ENCODE measurements at regions not wholly inside any gene's neighbourhood (a gene's known extent, or its start where the extent isn't known, plus 50 kb on each side); places are given as distances from the start of the nearest gene placed in this dataset.
"Not testable (repeated sequence)": the region's sequence is repeated elsewhere in the genome, so short reads cannot be mapped to it uniquely, and the experiment has no call there.

GRCh38 chr14:28820677-28821076, 54.1 kb downstream of the FOXG1 start:
- no peak for DNase-seq

- no peak for DNase-seq
Measured at GRCh38 chr14:28821993-28822392, 55.4 kb downstream of the FOXG1 start.

- no peak for DNase-seq
Measured at GRCh38 chr14:28823245-28823644, 56.7 kb downstream of the FOXG1 start.

- no peak for DNase-seq
Measured at GRCh38 chr14:28830115-28830534, 63.5 kb downstream of the FOXG1 start.

GRCh38 chr14:28831126-28831525, 64.5 kb downstream of the FOXG1 start:
- no peak for DNase-seq

GRCh38 chr14:28842569-28842968, 76.0 kb downstream of the FOXG1 start:
- not testable (repeated sequence) for DNase-seq

GRCh38 chr14:28867571-28867970, 101.0 kb downstream of the FOXG1 start:
- no peak for DNase-seq

GRCh38 chr14:28870033-28870564, 103.5 kb downstream of the FOXG1 start:
- no peak for DNase-seq

GRCh38 chr14:28875934-28876571, 109.5 kb downstream of the FOXG1 start:
- peak; percentile 86 for DNase-seq

GRCh38 chr14:28876572-28876945, 110.0 kb downstream of the FOXG1 start:
- DNase-seq: peak; percentile 60

- DNase-seq: no peak
Measured at GRCh38 chr14:28877923-28878322, 111.3 kb downstream of the FOXG1 start.

- no peak for DNase-seq
Measured at GRCh38 chr14:28879573-28879996, 113.0 kb downstream of the FOXG1 start.

- DNase-seq: no peak
Measured at GRCh38 chr14:28886940-28887339, 120.4 kb downstream of the FOXG1 start.

- no peak for DNase-seq
Measured at GRCh38 chr14:28895389-28895788, 128.8 kb downstream of the FOXG1 start.

GRCh38 chr14:28896337-28896736, 129.8 kb downstream of the FOXG1 start:
- DNase-seq: no peak

- no peak for DNase-seq
Measured at GRCh38 chr14:28901631-28902030, 135.0 kb downstream of the FOXG1 start.

GRCh38 chr14:28902930-28903329, 136.3 kb downstream of the FOXG1 start:
- no peak for DNase-seq

GRCh38 chr14:28911521-28911920, 144.9 kb downstream of the FOXG1 start:
- DNase-seq: no peak

- no peak for DNase-seq
Measured at GRCh38 chr14:28913056-28913455, 146.5 kb downstream of the FOXG1 start.

- DNase-seq: no peak
Measured at GRCh38 chr14:28926122-28926521, 159.5 kb downstream of the FOXG1 start.

- no peak for DNase-seq
Measured at GRCh38 chr14:28931999-28932398, 165.4 kb downstream of the FOXG1 start.

- DNase-seq: no peak
Measured at GRCh38 chr14:28936601-28937000, 170.0 kb downstream of the FOXG1 start.

GRCh38 chr14:28941758-28942157, 175.2 kb downstream of the FOXG1 start:
- DNase-seq: no peak

GRCh38 chr14:28944605-28945004, 178.0 kb downstream of the FOXG1 start:
- no peak for DNase-seq

- no peak for DNase-seq
Measured at GRCh38 chr14:28946267-28946666, 179.7 kb downstream of the FOXG1 start.

All from NCI-H1105 treated with DMSO at 0.1 percent for 48 hours (cell line).